ENCODE measurements at regions not wholly inside any gene's neighbourhood (a gene's known extent, or its start where the extent isn't known, plus 50 kb on each side); places are given as distances from the start of the nearest gene placed in this dataset.
A peak's percentile ranks its signal among the peaks of the same experiment; 100 is the strongest.

DNA sequence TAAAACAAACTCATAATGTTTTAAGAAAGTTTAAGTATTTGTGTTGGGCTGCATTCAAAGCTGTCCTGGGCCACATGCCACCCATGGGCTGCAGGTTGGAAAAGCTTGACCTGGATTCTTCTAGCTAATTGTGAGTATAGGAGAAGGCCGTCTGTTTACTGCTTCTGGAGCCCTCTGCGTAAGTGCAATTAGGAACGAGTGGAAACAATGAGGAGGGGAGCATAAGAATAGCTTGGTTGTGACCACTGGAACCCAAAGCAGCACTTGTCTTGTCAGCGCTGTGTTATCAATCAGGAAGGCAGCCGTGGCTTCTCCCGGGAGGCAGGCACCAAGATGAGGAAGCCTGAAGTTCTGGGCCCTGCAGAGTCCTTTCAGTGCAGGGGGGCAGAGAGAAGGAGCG, 110.4 kb upstream of the MBNL2 start:
- H3K4me1 ChIP-seq: peaks cover 0 to 11% of the 10 kb centered on the region in 2 donors
- H3K27ac ChIP-seq: no peak overlapping the region
- no peaks in the 10 kb centered on the region for H3K36me3 ChIP-seq
- no peaks in the 10 kb centered on the region for H3K27me3 ChIP-seq
- DNase-seq: no peak
- intact Hi-C loops (cut with DNase I; ENCODE audit: low total_unique reads): loop anchor here (10.0 kb wide), 1 partner anchor 103 kb away; no protein-coding TSS in a partner anchor
- no peaks in the 10 kb centered on the region for H3K9me3 ChIP-seq
- no peak overlapping the region for H3K4me3 ChIP-seq
- TF ChIP-seq, protein P1, sequence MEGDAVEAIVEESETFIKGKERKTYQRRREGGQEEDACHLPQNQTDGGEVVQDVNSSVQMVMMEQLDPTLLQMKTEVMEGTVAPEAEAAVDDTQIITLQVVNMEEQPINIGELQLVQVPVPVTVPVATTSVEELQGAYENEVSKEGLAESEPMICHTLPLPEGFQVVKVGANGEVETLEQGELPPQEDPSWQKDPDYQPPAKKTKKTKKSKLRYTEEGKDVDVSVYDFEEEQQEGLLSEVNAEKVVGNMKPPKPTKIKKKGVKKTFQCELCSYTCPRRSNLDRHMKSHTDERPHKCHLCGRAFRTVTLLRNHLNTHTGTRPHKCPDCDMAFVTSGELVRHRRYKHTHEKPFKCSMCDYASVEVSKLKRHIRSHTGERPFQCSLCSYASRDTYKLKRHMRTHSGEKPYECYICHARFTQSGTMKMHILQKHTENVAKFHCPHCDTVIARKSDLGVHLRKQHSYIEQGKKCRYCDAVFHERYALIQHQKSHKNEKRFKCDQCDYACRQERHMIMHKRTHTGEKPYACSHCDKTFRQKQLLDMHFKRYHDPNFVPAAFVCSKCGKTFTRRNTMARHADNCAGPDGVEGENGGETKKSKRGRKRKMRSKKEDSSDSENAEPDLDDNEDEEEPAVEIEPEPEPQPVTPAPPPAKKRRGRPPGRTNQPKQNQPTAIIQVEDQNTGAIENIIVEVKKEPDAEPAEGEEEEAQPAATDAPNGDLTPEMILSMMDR (IDR thresholded peaks at IDR 0.05): no peak
- no peak for TF ChIP-seq POLR2A (IDR thresholded peaks at IDR 0.05)

DNA sequence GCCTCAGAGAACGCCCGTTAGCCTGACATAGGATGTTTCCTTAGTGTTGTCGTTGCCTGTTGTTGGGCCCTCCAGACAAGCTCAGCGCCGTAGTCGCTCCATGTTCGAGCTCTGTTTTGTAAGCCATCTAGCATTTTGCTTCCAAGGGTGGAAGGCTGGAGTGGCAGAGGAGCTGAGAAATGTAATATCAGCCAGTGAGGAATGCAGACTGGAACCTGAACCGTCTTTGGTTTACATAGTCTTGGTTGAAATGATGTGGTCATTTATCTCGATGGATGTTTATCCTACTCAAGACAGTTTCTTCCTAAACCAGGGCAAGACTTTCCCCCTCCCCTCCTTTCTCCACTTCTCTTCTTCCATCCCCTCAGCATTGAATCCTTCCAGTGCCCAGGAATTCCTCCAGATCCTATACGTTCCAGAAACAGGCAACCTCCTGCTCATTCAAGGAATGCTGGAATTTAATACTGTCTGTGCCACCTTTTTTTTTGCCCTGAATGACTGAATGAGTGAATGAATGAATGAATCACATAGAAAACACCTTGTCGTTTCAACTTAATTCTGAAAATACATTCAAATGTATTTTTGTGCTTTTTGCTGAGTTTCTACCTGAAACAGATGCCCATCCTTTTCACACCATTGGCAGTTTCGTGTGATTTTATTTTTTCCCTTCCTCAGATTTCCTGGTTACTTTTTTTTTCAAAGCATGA, 109.5 kb upstream of the MBNL2 start:
- DNase-seq: no peak
- H3K4me1 ChIP-seq: peaks cover 3 to 11% of the 10 kb centered on the region in 2 donors
- no peaks in the 10 kb centered on the region for H3K36me3 ChIP-seq
- H3K27ac ChIP-seq: peak overlapping the region in 1 of 2 donors; percentile 52
- no peaks in the 10 kb centered on the region for H3K9me3 ChIP-seq
- H3K4me3 ChIP-seq: no peak overlapping the region
- TF ChIP-seq, protein P1 (IDR thresholded peaks at IDR 0.05): no peak
- TF ChIP-seq POLR2A (IDR thresholded peaks at IDR 0.05): no peak
- intact Hi-C loops (cut with DNase I; ENCODE audit: low total_unique reads): loop anchor here (10.0 kb wide), 1 partner anchor 102 kb away; no protein-coding TSS in a partner anchor
- H3K27me3 ChIP-seq: no peaks in the 10 kb centered on the region

DNA sequence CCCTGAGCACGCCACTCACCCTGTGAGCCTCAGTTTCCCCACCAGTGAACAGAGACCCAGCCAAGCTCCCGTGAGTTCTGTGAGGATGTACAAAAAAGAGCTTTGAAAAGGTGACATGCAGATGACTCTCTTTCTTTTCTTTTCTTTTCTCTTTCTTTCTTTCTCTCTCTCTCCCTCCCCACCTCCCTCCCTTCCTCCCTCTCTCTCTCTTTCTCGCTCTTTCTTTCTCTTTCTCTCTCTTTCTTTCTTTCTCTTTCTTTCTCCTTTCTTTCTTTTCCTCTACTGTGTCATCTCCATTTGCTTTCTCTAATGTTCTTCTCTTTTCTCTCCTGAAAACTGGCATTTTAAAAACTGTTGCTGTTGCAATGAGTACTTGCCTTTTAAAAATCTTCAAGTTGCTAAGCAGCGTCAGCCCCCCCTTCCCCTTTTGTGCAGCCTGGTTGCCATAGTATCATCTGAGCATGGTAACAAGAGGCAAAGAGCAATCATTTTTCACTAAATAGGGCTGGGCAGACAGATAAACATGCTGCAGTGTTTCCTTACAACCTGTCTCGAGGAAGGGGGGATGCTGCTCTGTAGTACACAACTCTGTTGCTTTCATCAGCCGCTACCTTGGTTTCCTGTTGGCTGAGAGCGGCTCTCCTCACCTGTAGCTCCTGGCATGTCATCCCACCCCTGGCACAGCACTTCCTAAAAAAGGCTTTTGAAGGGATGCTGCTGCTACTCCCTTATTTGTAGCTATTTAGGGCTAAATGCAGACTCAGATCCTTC, 108.7 kb upstream of the MBNL2 start:
- DNase-seq: peak; percentile 26 to 37
- TF ChIP-seq, protein P1 (IDR thresholded peaks at IDR 0.05): no peak
- no peak for TF ChIP-seq POLR2A (IDR thresholded peaks at IDR 0.05)
- H3K4me3 ChIP-seq: no peak overlapping the region
- H3K9me3 ChIP-seq: no peaks in the 10 kb centered on the region
- H3K36me3 ChIP-seq: no peaks in the 10 kb centered on the region
- intact Hi-C loops (cut with DNase I; ENCODE audit: low total_unique reads): loop anchor here (10.0 kb wide), 1 partner anchor 101 kb away; no protein-coding TSS in a partner anchor
- H3K27me3 ChIP-seq: no peaks in the 10 kb centered on the region
- H3K27ac ChIP-seq: peak overlapping the region; percentile 52
- peaks cover 3 to 11% of the 10 kb centered on the region in 2 donors for H3K4me1 ChIP-seq

DNA sequence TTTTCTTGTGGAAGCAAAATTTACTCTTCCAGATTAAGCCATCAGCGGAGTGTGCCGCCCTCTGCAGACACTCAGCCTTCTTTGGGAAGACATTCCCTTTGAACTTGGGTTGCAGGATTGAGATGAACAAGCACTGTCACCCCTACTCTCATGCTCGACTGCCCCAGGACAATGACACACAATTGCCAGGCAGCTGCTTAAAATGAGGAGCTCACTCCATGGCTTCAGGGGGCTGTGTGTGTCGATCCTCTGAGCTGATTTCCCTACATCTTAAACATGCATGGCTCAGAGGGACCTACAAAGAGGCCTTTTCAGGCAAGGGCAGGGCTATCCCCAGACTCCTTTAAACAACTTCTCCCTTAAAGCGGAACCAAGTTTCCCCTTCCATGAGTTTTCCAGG, 107.5 kb upstream of the MBNL2 start:
- TF ChIP-seq, protein P1 (IDR thresholded peaks at IDR 0.05): no peak
- TF ChIP-seq POLR2A (IDR thresholded peaks at IDR 0.05): no peak
- Histone ChIP-seq H3K4me1 (peaks cover 3 to 11% of the 10 kb centered on the region in 2 donors), H3K27ac (peak overlapping the region; percentile 52 to 79)

DNA sequence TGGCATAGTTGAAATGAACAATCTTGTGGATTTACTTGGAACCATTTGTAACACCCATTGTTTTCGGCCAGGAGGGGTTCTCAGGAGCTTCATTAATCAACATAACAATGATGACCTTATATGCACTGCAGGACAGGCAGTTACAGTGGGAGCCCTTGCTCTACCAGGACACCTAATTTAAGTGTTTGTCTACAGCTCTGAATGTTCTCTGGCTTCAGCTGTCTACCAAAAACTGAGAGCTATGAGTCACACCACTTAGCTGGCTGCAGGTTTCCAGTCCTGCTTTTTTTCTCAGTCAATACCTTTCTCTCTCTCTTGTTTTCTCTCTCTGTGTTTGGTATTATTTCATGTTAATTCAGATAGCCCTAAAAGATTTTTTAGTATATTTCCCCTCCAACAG, 105.4 kb upstream of the MBNL2 start:
- intact Hi-C loops (cut with DNase I; ENCODE audit: low total_unique reads): loop anchor here (10.0 kb wide), 1 partner anchor 98 kb away; no protein-coding TSS in a partner anchor
- peak in 1 of 2 donors; percentile 46 for DNase-seq
- Histone ChIP-seq H3K9me3 (no peaks in the 10 kb centered on the region), H3K4me1 (peaks cover 3 to 11% of the 10 kb centered on the region in 2 donors), H3K36me3 (no peaks in the 10 kb centered on the region), H3K27ac (peak overlapping the region; percentile 52 to 79), H3K4me3 (no peak overlapping the region), H3K27me3 (no peaks in the 10 kb centered on the region)
- TF ChIP-seq, protein P1 (IDR thresholded peaks at IDR 0.05): no peak
- no peak for TF ChIP-seq POLR2A (IDR thresholded peaks at IDR 0.05)

More for the DNA sequence above, 107.5 kb upstream of the MBNL2 start:
- DNase-seq: no peak
- intact Hi-C loops (cut with DNase I; ENCODE audit: low total_unique reads): loop anchor here (10.0 kb wide), 1 partner anchor 100 kb away; no protein-coding TSS in a partner anchor
- Histone ChIP-seq H3K4me3 (no peak overlapping the region), H3K36me3 (no peaks in the 10 kb centered on the region), H3K9me3 (no peaks in the 10 kb centered on the region), H3K27me3 (no peaks in the 10 kb centered on the region)

Data from uterus (tissue), 3 donors.